ENCODE measurements at regions not wholly inside any gene's neighbourhood (a gene's known extent, or its start where the extent isn't known, plus 50 kb on each side); places are given as distances from the start of the nearest gene placed in this dataset.

DNA sequence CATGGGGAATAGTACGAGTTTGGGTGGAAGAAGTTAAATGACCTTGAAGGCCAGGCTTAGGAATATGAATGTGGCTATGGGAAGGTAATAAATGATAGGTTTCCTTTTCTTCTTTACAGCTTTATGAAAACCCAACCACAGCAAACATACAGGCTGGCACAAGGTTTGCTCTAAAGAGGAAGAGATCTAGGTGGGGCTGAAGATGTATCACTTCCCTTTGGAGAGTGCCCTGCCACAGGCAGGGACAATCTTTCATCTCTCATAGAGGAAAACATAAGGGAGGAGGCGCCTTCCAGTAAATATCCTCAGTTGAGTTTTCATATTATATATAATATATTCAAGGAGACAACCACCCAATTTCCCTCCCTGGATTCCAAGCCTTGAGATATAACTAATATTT, 72.9 kb upstream of the FRMD6 start:
- Histone ChIP-seq H3K9me2 (replicated peaks; ENCODE audit: insufficient read depth, low read length) (no peaks in the 10 kb centered on the region), H3K9me3 (ENCODE audit: insufficient read depth, low read length) (no peaks in the 10 kb centered on the region), H3K36me3 (ENCODE audit: low read length) (no peaks in the 10 kb centered on the region), H3K27me3 (ENCODE audit: low read length) (no peaks in the 10 kb centered on the region), H4K20me1 (ENCODE audit: low read depth, low read length) (no peaks in the 10 kb centered on the region), H3K4me2 (ENCODE audit: low read depth, low read length, poor library complexity, severe bottlenecking) (no peak overlapping the region), H3F3A (ENCODE audit: insufficient read depth) (no peaks in the 10 kb centered on the region), H3K79me2 (ENCODE audit: insufficient read depth, low read length) (no peaks in the 10 kb centered on the region), H3K9ac (ENCODE audit: low read length) (no peak overlapping the region), H3K27ac (ENCODE audit: low read depth, low read length) (no peak overlapping the region), H2AFZ (ENCODE audit: low read depth, low read length, severe bottlenecking) (no peak overlapping the region), H3K4me3 (ENCODE audit: insufficient read depth, low read length, poor library complexity, severe bottlenecking) (no peak overlapping the region)
- TF ChIP-seq CTCF (IDR thresholded peaks at IDR 0.05; ENCODE audit: insufficient read depth, low read length, poor library complexity, severe bottlenecking): no peak

DNA sequence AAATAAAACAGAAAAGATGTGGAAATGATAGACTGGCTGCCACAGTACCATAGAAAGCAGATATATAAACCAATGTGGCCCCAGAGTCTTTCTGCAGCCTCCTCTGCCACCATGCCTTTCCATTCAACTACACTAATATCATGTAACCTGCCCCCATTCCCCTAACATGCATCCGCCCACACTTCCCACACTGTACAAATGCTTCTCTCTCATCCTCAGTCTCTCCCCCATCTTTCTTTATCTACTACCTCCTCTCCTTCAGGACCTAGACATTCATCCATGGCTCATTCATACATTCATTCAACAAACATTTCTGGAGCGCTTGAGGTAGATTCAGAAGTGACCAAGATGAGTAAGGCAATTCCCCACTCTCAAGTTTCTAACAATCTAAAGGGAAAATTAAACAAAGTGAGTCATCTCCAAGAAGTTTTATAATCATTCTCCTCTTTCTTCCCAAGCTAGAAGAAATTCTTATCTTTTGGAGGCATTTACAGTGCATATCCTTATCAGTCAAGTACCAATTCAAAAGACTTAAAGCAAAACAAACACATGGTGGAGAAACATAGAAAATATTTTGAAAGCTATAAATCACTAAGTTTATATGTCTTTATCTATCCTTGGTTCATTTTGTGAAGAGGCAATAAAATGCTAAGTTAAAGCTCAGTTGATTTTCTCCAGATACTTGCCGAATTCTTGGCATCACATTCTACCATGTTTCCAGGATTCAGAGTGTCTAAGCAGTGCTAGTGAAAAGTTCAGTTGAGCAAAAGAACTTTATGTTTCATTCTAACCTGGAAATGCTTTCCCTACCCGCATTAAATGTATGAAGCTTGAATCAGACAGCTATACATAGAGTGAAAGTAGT, 70.5 kb upstream of the FRMD6 start:
- H3F3A ChIP-seq (ENCODE audit: insufficient read depth): no peaks in the 10 kb centered on the region
- no peaks in the 10 kb centered on the region for H3K79me2 ChIP-seq (ENCODE audit: insufficient read depth, low read length)

DNA sequence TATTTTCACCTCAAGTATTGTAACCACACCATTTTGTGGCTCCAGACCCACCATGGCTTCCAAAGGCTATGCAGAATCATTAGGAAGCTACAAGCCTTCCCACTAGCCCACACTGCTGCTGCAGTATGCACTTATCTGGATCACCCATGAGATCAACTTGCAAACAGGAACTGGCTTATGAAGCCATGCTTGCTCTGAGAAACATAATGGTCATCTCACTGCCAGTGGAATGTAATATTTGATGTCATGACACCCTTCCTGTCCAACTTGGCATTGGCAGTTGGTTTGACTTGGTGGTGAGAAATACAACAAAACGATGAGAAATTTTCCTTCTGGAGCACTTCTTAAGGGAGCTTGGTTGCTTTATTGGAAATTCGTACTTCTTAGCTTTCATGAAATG, 69.3 kb upstream of the FRMD6 start:
- Histone ChIP-seq H3F3A (ENCODE audit: insufficient read depth) (no peaks in the 10 kb centered on the region), H2AFZ (ENCODE audit: low read depth, low read length, severe bottlenecking) (no peak overlapping the region), H3K27ac (ENCODE audit: low read depth, low read length) (no peak overlapping the region), H3K79me2 (ENCODE audit: insufficient read depth, low read length) (no peaks in the 10 kb centered on the region), H3K4me2 (ENCODE audit: low read depth, low read length, poor library complexity, severe bottlenecking) (no peak overlapping the region), H3K27me3 (ENCODE audit: low read length) (no peaks in the 10 kb centered on the region), H3K9ac (ENCODE audit: low read length) (no peak overlapping the region), H3K4me3 (ENCODE audit: insufficient read depth, low read length, poor library complexity, severe bottlenecking) (no peak overlapping the region), H4K20me1 (ENCODE audit: low read depth, low read length) (no peaks in the 10 kb centered on the region), H3K9me2 (replicated peaks; ENCODE audit: insufficient read depth, low read length) (no peaks in the 10 kb centered on the region), H3K36me3 (ENCODE audit: low read length) (no peaks in the 10 kb centered on the region), H3K9me3 (ENCODE audit: insufficient read depth, low read length) (no peaks in the 10 kb centered on the region)
- TF ChIP-seq EZH2phosphoT487 (conservative IDR thresholded peaks at IDR 0.05; ENCODE audit: low read length) (no peak), CTCF (IDR thresholded peaks at IDR 0.05; ENCODE audit: insufficient read depth, low read length, poor library complexity, severe bottlenecking) (no peak)

More for the DNA sequence above, 70.5 kb upstream of the FRMD6 start:
- Histone ChIP-seq H3K9ac (ENCODE audit: low read length) (no peak overlapping the region), H3K27ac (ENCODE audit: low read depth, low read length) (no peak overlapping the region), H3K9me2 (replicated peaks; ENCODE audit: insufficient read depth, low read length) (no peaks in the 10 kb centered on the region), H3K4me3 (ENCODE audit: insufficient read depth, low read length, poor library complexity, severe bottlenecking) (no peak overlapping the region), H3K9me3 (ENCODE audit: insufficient read depth, low read length) (no peaks in the 10 kb centered on the region), H3K36me3 (ENCODE audit: low read length) (no peaks in the 10 kb centered on the region), H3K4me2 (ENCODE audit: low read depth, low read length, poor library complexity, severe bottlenecking) (no peak overlapping the region), H3K27me3 (ENCODE audit: low read length) (no peaks in the 10 kb centered on the region), H2AFZ (ENCODE audit: low read depth, low read length, severe bottlenecking) (no peak overlapping the region), H4K20me1 (ENCODE audit: low read depth, low read length) (no peaks in the 10 kb centered on the region)
- TF ChIP-seq CTCF (IDR thresholded peaks at IDR 0.05; ENCODE audit: insufficient read depth, low read length, poor library complexity, severe bottlenecking): no peak
- TF ChIP-seq EZH2phosphoT487 (conservative IDR thresholded peaks at IDR 0.05; ENCODE audit: low read length): no peak
